ENCODE measurements at regions not wholly inside any gene's neighbourhood (a gene's known extent, or its start where the extent isn't known, plus 50 kb on each side); places are given as distances from the start of the nearest gene placed in this dataset.

- H3K4me2 ChIP-seq (ENCODE audit: low read length): no peak overlapping the region
- no peak for DNase-seq (ENCODE audit: low read depth)
- no peaks in the 10 kb centered on the region for H4K20me1 ChIP-seq (ENCODE audit: insufficient read depth, low read length)
- no peaks in the 10 kb centered on the region for H3K4me1 Mint-ChIP-seq (ENCODE audit: low read depth, unreplicated experiment)
- H3K79me2 ChIP-seq (ENCODE audit: insufficient read depth, low read length): no peaks in the 10 kb centered on the region
- H3K27me3 Mint-ChIP-seq (ENCODE audit: low read depth, unreplicated experiment): no peaks in the 10 kb centered on the region
- no peak overlapping the region for H3K4me3 Mint-ChIP-seq (ENCODE audit: unreplicated experiment)
- H3K4me1 ChIP-seq (ENCODE audit: insufficient read depth, low read length): no peaks in the 10 kb centered on the region
- no peaks in the 10 kb centered on the region for H3K36me3 ChIP-seq (ENCODE audit: insufficient read depth, low read length)
- H3K36me3 Mint-ChIP-seq (ENCODE audit: low read depth, unreplicated experiment): no peaks in the 10 kb centered on the region
- no peak overlapping the region for H2AFZ ChIP-seq (ENCODE audit: low read depth, low read length)
- H3K27me3 ChIP-seq (ENCODE audit: insufficient read depth, low read length): no peaks in the 10 kb centered on the region
- no peak overlapping the region for H3K27ac Mint-ChIP-seq (ENCODE audit: unreplicated experiment)
- no peak for TF ChIP-seq CTCF (IDR thresholded peaks at IDR 0.05; ENCODE audit: insufficient read depth, low read depth, low read length)
- no peak for TF ChIP-seq EZH2 (IDR thresholded peaks at IDR 0.05; ENCODE audit: insufficient read depth, low read length)
- H3K27ac ChIP-seq (ENCODE audit: low read depth, low read length): no peak overlapping the region
- no peak overlapping the region for H3K4me3 ChIP-seq (ENCODE audit: insufficient read depth, low read depth, low read length)
- no peak overlapping the region for H3K9ac ChIP-seq (ENCODE audit: low read length)
- H3K9me3 ChIP-seq (ENCODE audit: insufficient read depth, low read depth, low read length): peaks cover 4% of the 10 kb centered on the region
- H3K9me3 Mint-ChIP-seq (ENCODE audit: unreplicated experiment): peaks cover 2% of the 10 kb centered on the region
- no peak for FAIRE-seq
Measured at GRCh38 chr14:46008348-46008747, 643.2 kb downstream of the RPL10L start.

- no peak overlapping the region for H3K4me3 Mint-ChIP-seq (ENCODE audit: unreplicated experiment)
- no peaks in the 10 kb centered on the region for H3K36me3 ChIP-seq (ENCODE audit: insufficient read depth, low read length)
- DNase-seq (ENCODE audit: low read depth) (no peak), FAIRE-seq (no peak)
- no peak overlapping the region for H3K27ac ChIP-seq (ENCODE audit: low read depth, low read length)
- H3K9me3 ChIP-seq (ENCODE audit: insufficient read depth, low read depth, low read length): no peaks in the 10 kb centered on the region
- H2AFZ ChIP-seq (ENCODE audit: low read depth, low read length): no peak overlapping the region
- H3K79me2 ChIP-seq (ENCODE audit: insufficient read depth, low read length): no peaks in the 10 kb centered on the region
- no peaks in the 10 kb centered on the region for H3K27me3 ChIP-seq (ENCODE audit: insufficient read depth, low read length)
- H4K20me1 ChIP-seq (ENCODE audit: insufficient read depth, low read length): no peaks in the 10 kb centered on the region
- no peak for TF ChIP-seq CTCF (IDR thresholded peaks at IDR 0.05; ENCODE audit: insufficient read depth, low read depth, low read length)
- TF ChIP-seq EZH2 (IDR thresholded peaks at IDR 0.05; ENCODE audit: insufficient read depth, low read length): no peak
- H3K4me3 ChIP-seq (ENCODE audit: insufficient read depth, low read depth, low read length): no peak overlapping the region
- no peak overlapping the region for H3K4me2 ChIP-seq (ENCODE audit: low read length)
- H3K4me1 ChIP-seq (ENCODE audit: insufficient read depth, low read length): no peaks in the 10 kb centered on the region
- H3K9me3 Mint-ChIP-seq (ENCODE audit: unreplicated experiment): peaks cover 2% of the 10 kb centered on the region
- H3K4me1 Mint-ChIP-seq (ENCODE audit: low read depth, unreplicated experiment): no peaks in the 10 kb centered on the region
- H3K27me3 Mint-ChIP-seq (ENCODE audit: low read depth, unreplicated experiment): no peaks in the 10 kb centered on the region
- no peaks in the 10 kb centered on the region for H3K36me3 Mint-ChIP-seq (ENCODE audit: low read depth, unreplicated experiment)
- H3K27ac Mint-ChIP-seq (ENCODE audit: unreplicated experiment): no peak overlapping the region
- H3K9ac ChIP-seq (ENCODE audit: low read length): no peak overlapping the region
Measured at GRCh38 chr14:45998554-45998953, 653.0 kb downstream of the RPL10L start.

- Histone ChIP-seq H3K79me2 (ENCODE audit: insufficient read depth, low read length) (no peaks in the 10 kb centered on the region), H3K27me3 (ENCODE audit: insufficient read depth, low read length) (no peaks in the 10 kb centered on the region), H3K9me3 (ENCODE audit: insufficient read depth, low read depth, low read length) (peaks cover 3% of the 10 kb centered on the region), H3K4me3 (ENCODE audit: insufficient read depth, low read depth, low read length) (no peak overlapping the region), H3K36me3 (ENCODE audit: insufficient read depth, low read length) (no peaks in the 10 kb centered on the region), H4K20me1 (ENCODE audit: insufficient read depth, low read length) (no peaks in the 10 kb centered on the region), H2AFZ (ENCODE audit: low read depth, low read length) (no peak overlapping the region), H3K4me2 (ENCODE audit: low read length) (no peak overlapping the region), H3K27ac (ENCODE audit: low read depth, low read length) (no peak overlapping the region), H3K4me1 (ENCODE audit: insufficient read depth, low read length) (no peaks in the 10 kb centered on the region), H3K9ac (ENCODE audit: low read length) (no peak overlapping the region)
- H3K36me3 Mint-ChIP-seq (ENCODE audit: low read depth, unreplicated experiment): no peaks in the 10 kb centered on the region
- H3K27me3 Mint-ChIP-seq (ENCODE audit: low read depth, unreplicated experiment): no peaks in the 10 kb centered on the region
- no peaks in the 10 kb centered on the region for H3K9me3 Mint-ChIP-seq (ENCODE audit: unreplicated experiment)
- no peak for FAIRE-seq
- H3K4me3 Mint-ChIP-seq (ENCODE audit: unreplicated experiment): no peak overlapping the region
- TF ChIP-seq EZH2 (IDR thresholded peaks at IDR 0.05; ENCODE audit: insufficient read depth, low read length): no peak
- TF ChIP-seq CTCF (IDR thresholded peaks at IDR 0.05; ENCODE audit: insufficient read depth, low read depth, low read length): no peak
- H3K4me1 Mint-ChIP-seq (ENCODE audit: low read depth, unreplicated experiment): no peaks in the 10 kb centered on the region
- DNase-seq (ENCODE audit: low read depth): no peak
- H3K27ac Mint-ChIP-seq (ENCODE audit: unreplicated experiment): no peak overlapping the region
Measured at GRCh38 chr14:45990252-45990651, 661.3 kb downstream of the RPL10L start.
